Testis (tissue), 2 donors: ENCODE measurements at regions not wholly inside any gene's neighbourhood (a gene's known extent, or its start where the extent isn't known, plus 50 kb on each side); places are given as distances from the start of the nearest gene placed in this dataset.

ENCODE experiments used
- CTCF ChIP-seq, 3 experiments: fragments of 450-650 bp in 2 of 3; fragments of 200-600 bp in 1 of 3; sonication (generic) in 1 of 3; IDR thresholded peaks; one replicate each; pipeline ENCODE4 v1.5.1; 2016 to 2019; ENCODE audit warnings: antibody characterized with exemption in 3 of 3, mild to moderate bottlenecking in 2 of 3, moderate library complexity in 1 of 3
- POLR2A ChIP-seq: fragments of 450-650 bp; IDR thresholded peaks from one replicate; pipeline ENCODE4 v1.6.1; 2017; ENCODE audit warnings: antibody characterized with exemption, mild to moderate bottlenecking, moderate library complexity

DNA sequence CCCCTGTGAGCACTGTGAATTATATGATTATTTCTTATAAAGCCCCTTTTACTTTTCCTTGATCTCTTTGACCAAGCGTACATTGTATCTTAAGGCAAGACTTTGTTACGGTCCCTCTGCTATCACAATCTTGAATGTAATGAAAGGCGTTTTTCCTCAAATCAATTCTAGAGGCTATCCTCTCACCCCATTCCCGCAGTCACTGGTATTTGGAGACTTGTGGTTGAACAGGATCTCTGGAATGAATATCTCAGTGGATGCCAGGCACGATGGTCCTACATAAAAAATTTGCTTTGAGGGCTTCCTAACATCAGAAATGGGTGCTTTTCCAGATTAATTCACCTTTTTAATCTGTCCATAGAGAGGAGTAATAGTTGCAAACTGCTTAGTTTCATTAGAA is 151.4 kb upstream of the PAPPA start:
- TF ChIP-seq POLR2A, result no peak
- no peak for TF ChIP-seq CTCF (IDR thresholded peaks at IDR 0.05)
